Bronchial epithelial cell (primary cell): ENCODE measurements at regions not wholly inside any gene's neighbourhood (a gene's known extent, or its start where the extent isn't known, plus 50 kb on each side); places are given as distances from the start of the nearest gene placed in this dataset.
"Not testable (repeated sequence)": the region's sequence is repeated elsewhere in the genome, so short reads cannot be mapped to it uniquely, and the experiment has no call there.

ENCODE experiments used
- DNase-seq: peaks from one replicate; pipeline ENCODE4 v3.0.0-alpha.2; 2010; ENCODE audit warnings: low read depth
- FAIRE-seq: peaks from 2 replicates; lab custom pipeline; 2011; peaks lifted over from hg19 to GRCh38; lab: Jason Lieb, UNC
- H3K27me3 ChIP-seq: 2 replicates; pipeline ENCODE4 v1.5.1; 2011; ENCODE audit warnings: low read length; ENCODE audit not compliant: control insufficient read depth, insufficient read depth
- H3K36me3 ChIP-seq: 2 replicates; pipeline ENCODE4 v1.5.1; 2011; ENCODE audit warnings: low read length; ENCODE audit not compliant: control insufficient read depth, insufficient read depth
- H3K4me3 ChIP-seq: 2 replicates; pipeline ENCODE4 v1.5.1; 2011; ENCODE audit warnings: mild to moderate bottlenecking, low read depth, low read length, control low read depth
- CTCF ChIP-seq: IDR thresholded peaks from 2 replicates; pipeline ENCODE4 v1.5.1; 2011; ENCODE audit warnings: mild to moderate bottlenecking, moderate library complexity, low read length, control low read depth, inconsistent platforms; ENCODE audit not compliant: insufficient read depth, severe bottlenecking

GRCh38 chr4:125591290-125591689 is 276.5 kb downstream of the FAT4 start:
- DNase-seq: no peak
- Histone ChIP-seq H3K27me3 (no peaks in the 10 kb centered on the region), H3K4me3 (no peak overlapping the region), H3K36me3 (no peaks in the 10 kb centered on the region)
- no peak for FAIRE-seq
- TF ChIP-seq CTCF: no peak

GRCh38 chr4:125594056-125594602 is 279.4 kb downstream of the FAT4 start:
- no peak for TF ChIP-seq CTCF
- Histone ChIP-seq H3K27me3 (no peaks in the 10 kb centered on the region), H3K36me3 (no peaks in the 10 kb centered on the region), H3K4me3 (no peak overlapping the region)
- DNase-seq: no peak
- no peak for FAIRE-seq

- H3K36me3 ChIP-seq, H3K27me3 ChIP-seq, H3K4me3 ChIP-seq, FAIRE-seq, DNase-seq: not testable (repeated sequence)
These were observed 291.2 kb downstream of the FAT4 start for GRCh38 chr4:125605926-125606325.

GRCh38 chr4:125620066-125620860 is 305.5 kb downstream of the FAT4 start:
- FAIRE-seq (no peak), DNase-seq (no peak)
- H3K36me3 ChIP-seq: no peaks in the 10 kb centered on the region
- TF ChIP-seq CTCF: no peak
- H3K4me3 ChIP-seq: no peak overlapping the region
- H3K27me3 ChIP-seq: no peaks in the 10 kb centered on the region

GRCh38 chr4:125624951-125625350 is 310.2 kb downstream of the FAT4 start:
- FAIRE-seq: no peak
- Histone ChIP-seq H3K27me3 (no peaks in the 10 kb centered on the region), H3K36me3 (no peaks in the 10 kb centered on the region), H3K4me3 (no peak overlapping the region)
- TF ChIP-seq CTCF: no peak
- DNase-seq: peak; percentile 36

GRCh38 chr4:125626946-125627345 is 312.2 kb downstream of the FAT4 start:
- H3K36me3 ChIP-seq: no peaks in the 10 kb centered on the region
- no peak for TF ChIP-seq CTCF
- H3K27me3 ChIP-seq: no peaks in the 10 kb centered on the region
- H3K4me3 ChIP-seq: no peak overlapping the region
- DNase-seq (no peak), FAIRE-seq (no peak)
